ENCODE measurements at regions not wholly inside any gene's neighbourhood (a gene's known extent, or its start where the extent isn't known, plus 50 kb on each side); places are given as distances from the start of the nearest gene placed in this dataset.

- TF ChIP-seq CTCF (IDR thresholded peaks at IDR 0.05 in 2 of 3, conservative IDR thresholded peaks at IDR 0.05 in 1 of 3; ENCODE audit: borderline replicate concordance in 1 of 3, insufficient read depth in 1 of 3, low read depth in 2 of 3, low read length in 2 of 3) (no peak), EGR1 (IDR thresholded peaks at IDR 0.05; ENCODE audit: low read depth) (no peak), REST (IDR thresholded peaks at IDR 0.05; ENCODE audit: low read depth) (no peak), TCF7L2 (IDR thresholded peaks at IDR 0.05; ENCODE audit: borderline replicate concordance, extremely low read depth, insufficient read depth, insufficient read length) (no peak), CEBPB (IDR thresholded peaks at IDR 0.05; ENCODE audit: low read depth) (peak; percentile 40; the same call in 1 of the 2 replicates), POLR2AphosphoS5 (IDR thresholded peaks at IDR 0.05; ENCODE audit: low read depth, low read length) (no peak), ATF3 (IDR thresholded peaks at IDR 0.05) (no peak), EZH2 (IDR thresholded peaks at IDR 0.05) (no peak)
Observed at GRCh38 chr1:227396539-227397353, 78.5 kb upstream of the CDC42BPA start.
